ENCODE measurements at regions not wholly inside any gene's neighbourhood (a gene's known extent, or its start where the extent isn't known, plus 50 kb on each side); places are given as distances from the start of the nearest gene placed in this dataset.
"Not testable (repeated sequence)": the region's sequence is repeated elsewhere in the genome, so short reads cannot be mapped to it uniquely, and the experiment has no call there.

GRCh38 chr4:17029432-17029831, 131.0 kb upstream of the LDB2 start:
- ATAC-seq = no peak
- Mint-ChIP-seq H3K27ac (no peak overlapping the region), H3K36me3 (ENCODE audit: low read depth) (no peaks in the 10 kb centered on the region), H3K4me1 (ENCODE audit: low read depth) (no peaks in the 10 kb centered on the region), H3K9me3 (ENCODE audit: insufficient read depth) (no peaks in the 10 kb centered on the region), H3K4me3 (no peak overlapping the region), H3K27me3 (ENCODE audit: low read depth) (no peaks in the 10 kb centered on the region)
- ChIA-PET CTCF (no interaction called here), POLR2A (no interaction called here)
- no peak for DNase-seq

- Mint-ChIP-seq H3K4me3 (no peak overlapping the region), H3K4me1 (ENCODE audit: low read depth) (no peaks in the 10 kb centered on the region), H3K9me3 (ENCODE audit: insufficient read depth) (no peaks in the 10 kb centered on the region), H3K36me3 (ENCODE audit: low read depth) (no peaks in the 10 kb centered on the region), H3K27ac (no peak overlapping the region), H3K27me3 (ENCODE audit: low read depth) (no peaks in the 10 kb centered on the region)
- no peak for ATAC-seq
- ChIA-PET POLR2A (no interaction called here), CTCF (no interaction called here)
- no peak for DNase-seq
Measured at GRCh38 chr4:17027495-17027894, 129.1 kb upstream of the LDB2 start.

GRCh38 chr4:17024425-17024824, 126.0 kb upstream of the LDB2 start:
- Mint-ChIP-seq H3K4me1 (ENCODE audit: low read depth) (no peaks in the 10 kb centered on the region), H3K27me3 (ENCODE audit: low read depth) (peaks cover 5% of the 10 kb centered on the region), H3K4me3 (no peak overlapping the region), H3K9me3 (ENCODE audit: insufficient read depth) (no peaks in the 10 kb centered on the region), H3K27ac (no peak overlapping the region), H3K36me3 (ENCODE audit: low read depth) (no peaks in the 10 kb centered on the region)
- DNase-seq (no peak), ATAC-seq (no peak)
- ChIA-PET POLR2A (no interaction called here), CTCF (no interaction called here)

- H3K36me3 Mint-ChIP-seq (ENCODE audit: low read depth) = no peaks in the 10 kb centered on the region
- H3K4me3 Mint-ChIP-seq = no peak overlapping the region
- ChIA-PET CTCF (no interaction called here), POLR2A (no interaction called here)
- no peak for ATAC-seq
- peaks cover 7% of the 10 kb centered on the region for H3K27me3 Mint-ChIP-seq (ENCODE audit: low read depth)
- no peaks in the 10 kb centered on the region for H3K4me1 Mint-ChIP-seq (ENCODE audit: low read depth)
- H3K9me3 Mint-ChIP-seq (ENCODE audit: insufficient read depth) = no peaks in the 10 kb centered on the region
- no peak overlapping the region for H3K27ac Mint-ChIP-seq
- DNase-seq = no peak
Measured at GRCh38 chr4:17020901-17021300, 122.5 kb upstream of the LDB2 start.

- Mint-ChIP-seq H3K36me3 (ENCODE audit: low read depth) (no peaks in the 10 kb centered on the region), H3K4me3 (no peak overlapping the region), H3K27me3 (ENCODE audit: low read depth) (peaks cover 7% of the 10 kb centered on the region), H3K4me1 (ENCODE audit: low read depth) (no peaks in the 10 kb centered on the region), H3K9me3 (ENCODE audit: insufficient read depth) (no peaks in the 10 kb centered on the region), H3K27ac (no peak overlapping the region)
- ChIA-PET POLR2A (no interaction called here), CTCF (no interaction called here)
- DNase-seq (no peak), ATAC-seq (no peak)
Measured at GRCh38 chr4:17020451-17020850, 122.0 kb upstream of the LDB2 start.

- H3K27me3 Mint-ChIP-seq (ENCODE audit: low read depth); CTCF ChIA-PET; H3K4me1 Mint-ChIP-seq (ENCODE audit: low read depth); H3K27ac Mint-ChIP-seq; H3K4me3 Mint-ChIP-seq; H3K9me3 Mint-ChIP-seq (ENCODE audit: insufficient read depth); ATAC-seq; H3K36me3 Mint-ChIP-seq (ENCODE audit: low read depth); POLR2A ChIA-PET; DNase-seq: not testable (repeated sequence)
Measured at GRCh38 chr4:17018621-17019020, 120.2 kb upstream of the LDB2 start.

- POLR2A ChIA-PET = no interaction called here
- DNase-seq = no peak
Measured at GRCh38 chr4:17018013-17018412, 119.6 kb upstream of the LDB2 start.

GRCh38 chr4:17013382-17014006, 115.0 kb upstream of the LDB2 start:
- Mint-ChIP-seq H3K4me3 (no peak overlapping the region), H3K27me3 (ENCODE audit: low read depth) (peaks cover 2% of the 10 kb centered on the region), H3K36me3 (ENCODE audit: low read depth) (no peaks in the 10 kb centered on the region), H3K4me1 (ENCODE audit: low read depth) (no peaks in the 10 kb centered on the region), H3K9me3 (ENCODE audit: insufficient read depth) (no peaks in the 10 kb centered on the region), H3K27ac (no peak overlapping the region)
- DNase-seq (no peak), ATAC-seq (no peak)
- ChIA-PET POLR2A (interaction anchor here (0.6 kb wide), 1 partner anchor 88 kb away, joined by 3 read pairs; no protein-coding TSS in a partner anchor), CTCF (interaction anchor here (0.7 kb wide), 1 partner anchor 333 kb away, joined by 3 read pairs; no protein-coding TSS in a partner anchor)

More at GRCh38 chr4:17018013-17018412, 119.6 kb upstream of the LDB2 start:
- H3K4me1 Mint-ChIP-seq (ENCODE audit: low read depth) = no peaks in the 10 kb centered on the region
- no peaks in the 10 kb centered on the region for H3K36me3 Mint-ChIP-seq (ENCODE audit: low read depth)
- ATAC-seq = no peak
- CTCF ChIA-PET = no interaction called here
- H3K27ac Mint-ChIP-seq = no peak overlapping the region
- H3K9me3 Mint-ChIP-seq (ENCODE audit: insufficient read depth) = no peaks in the 10 kb centered on the region
- H3K4me3 Mint-ChIP-seq = no peak overlapping the region
- peaks cover 7% of the 10 kb centered on the region for H3K27me3 Mint-ChIP-seq (ENCODE audit: low read depth)

- Mint-ChIP-seq H3K27ac (no peak overlapping the region), H3K9me3 (ENCODE audit: insufficient read depth) (no peaks in the 10 kb centered on the region), H3K27me3 (ENCODE audit: low read depth) (no peaks in the 10 kb centered on the region), H3K4me1 (ENCODE audit: low read depth) (no peaks in the 10 kb centered on the region), H3K36me3 (ENCODE audit: low read depth) (no peaks in the 10 kb centered on the region), H3K4me3 (no peak overlapping the region)
- DNase-seq = no peak
- POLR2A ChIA-PET = no interaction called here
- ATAC-seq = no peak
- CTCF ChIA-PET = interaction anchor here (0.7 kb wide), 1 partner anchor 332 kb away, joined by 3 read pairs; no protein-coding TSS in a partner anchor
Measured at GRCh38 chr4:17012451-17012850, 114.0 kb upstream of the LDB2 start.

- ATAC-seq (no peak), DNase-seq (no peak)
- no peaks in the 10 kb centered on the region for H3K4me1 Mint-ChIP-seq (ENCODE audit: low read depth)
- no peaks in the 10 kb centered on the region for H3K9me3 Mint-ChIP-seq (ENCODE audit: insufficient read depth)
- ChIA-PET CTCF (no interaction called here), POLR2A (no interaction called here)
- H3K4me3 Mint-ChIP-seq = no peak overlapping the region
- no peak overlapping the region for H3K27ac Mint-ChIP-seq
- no peaks in the 10 kb centered on the region for H3K36me3 Mint-ChIP-seq (ENCODE audit: low read depth)
- no peaks in the 10 kb centered on the region for H3K27me3 Mint-ChIP-seq (ENCODE audit: low read depth)
Measured at GRCh38 chr4:17010426-17011087, 112.1 kb upstream of the LDB2 start.

GRCh38 chr4:17009871-17010367, 111.5 kb upstream of the LDB2 start:
- ATAC-seq = no peak
- Mint-ChIP-seq H3K4me3 (no peak overlapping the region), H3K36me3 (ENCODE audit: low read depth) (no peaks in the 10 kb centered on the region), H3K27me3 (ENCODE audit: low read depth) (no peaks in the 10 kb centered on the region), H3K4me1 (ENCODE audit: low read depth) (no peaks in the 10 kb centered on the region), H3K9me3 (ENCODE audit: insufficient read depth) (no peaks in the 10 kb centered on the region), H3K27ac (no peak overlapping the region)
- ChIA-PET POLR2A (no interaction called here), CTCF (no interaction called here)
- DNase-seq = no peak

- ATAC-seq (no peak), DNase-seq (no peak)
- ChIA-PET CTCF (no interaction called here), POLR2A (no interaction called here)
- Mint-ChIP-seq H3K36me3 (ENCODE audit: low read depth) (no peaks in the 10 kb centered on the region), H3K4me1 (ENCODE audit: low read depth) (no peaks in the 10 kb centered on the region), H3K4me3 (no peak overlapping the region), H3K27ac (no peak overlapping the region), H3K27me3 (ENCODE audit: low read depth) (no peaks in the 10 kb centered on the region), H3K9me3 (ENCODE audit: insufficient read depth) (no peaks in the 10 kb centered on the region)
Measured at GRCh38 chr4:17008834-17009345, 110.4 kb upstream of the LDB2 start.

Measured in activated CD8-positive, alpha-beta T cell treated with anti-CD3 and anti-CD28 coated beads, Interleukin-2, amount 10 ng/mL, durations not matched to agents 7 days and 5 days (primary cell).